A673 (cell line): ENCODE measurements at regions not wholly inside any gene's neighbourhood (a gene's known extent, or its start where the extent isn't known, plus 50 kb on each side); places are given as distances from the start of the nearest gene placed in this dataset.

Experiments
- CTCF ChIP-seq: fragments of 300-800, 200-600 bp; sonication (generic); conservative IDR thresholded peaks from 2 replicates; pipeline ENCODE4 v1.5.1; 2017; ENCODE audit warnings: low read depth, mild to moderate bottlenecking, antibody characterized with exemption, low read length, moderate library complexity, mixed read lengths
- EZH2 ChIP-seq: fragments of 200-600 bp; sonication (generic); IDR thresholded peaks from 2 replicates; pipeline ENCODE4 v1.6.1; 2017; ENCODE audit warnings: borderline replicate concordance, low read depth, mild to moderate bottlenecking, mixed read lengths, antibody characterized with exemption, low read length; ENCODE audit not compliant: poor library complexity, severe bottlenecking

- no peak for TF ChIP-seq CTCF
- no peak for TF ChIP-seq EZH2
Measured at GRCh38 chr16:6558661-6559060, 774.0 kb upstream of the RBFOX1 start.
